SH-SY5Y (cell line): ENCODE measurements at regions not wholly inside any gene's neighbourhood (a gene's known extent, or its start where the extent isn't known, plus 50 kb on each side); places are given as distances from the start of the nearest gene placed in this dataset.

Experiments
- GATA2 ChIP-seq: IDR thresholded peaks from 2 replicates; pipeline ENCODE4 v1.6.1; 2011; ENCODE audit warnings: mild to moderate bottlenecking, low read depth, low read length
- GATA3 ChIP-seq: IDR thresholded peaks from 2 replicates; pipeline ENCODE4 v1.6.1; 2011; ENCODE audit warnings: low read depth, mild to moderate bottlenecking, low read length, moderate library complexity

DNA sequence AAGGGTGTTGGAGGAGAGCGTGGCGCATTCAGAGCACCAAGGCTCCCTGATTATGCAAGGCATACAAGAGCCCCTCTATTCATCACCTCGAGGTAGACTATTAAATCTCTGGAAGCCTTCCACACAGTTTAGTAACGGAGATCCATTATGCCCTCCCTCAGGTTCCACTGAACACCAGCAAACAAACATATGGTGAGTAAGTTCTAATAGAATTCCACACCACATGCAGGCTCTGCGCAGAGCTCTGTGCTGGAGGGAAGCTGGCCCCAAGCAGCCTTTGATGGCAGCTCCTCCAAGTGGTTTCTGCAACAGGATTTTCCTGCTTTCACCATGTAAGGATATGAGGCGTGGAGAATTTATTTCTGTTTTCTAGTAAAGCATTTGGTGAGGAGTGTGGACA, 238.6 kb downstream of the C1D start:
- TF ChIP-seq GATA2 = no peak
- no peak for TF ChIP-seq GATA3
